Effector memory CD4-positive, alpha-beta T cell (primary cell): ENCODE measurements at regions not wholly inside any gene's neighbourhood (a gene's known extent, or its start where the extent isn't known, plus 50 kb on each side); places are given as distances from the start of the nearest gene placed in this dataset.
A peak's percentile ranks its signal among the peaks of the same experiment; 100 is the strongest.

Experiments
- DNase-seq, 3 donors: peaks; one replicate each; pipeline ENCODE4 v3.0.0-alpha.2; 2020
- H3K27ac ChIP-seq: 2 replicates; pipeline ENCODE4 v1.7.0; 2013; ENCODE audit warnings: mild to moderate bottlenecking, low read length, moderate library complexity; ENCODE audit not compliant: insufficient read depth, poor library complexity, severe bottlenecking
- H3K27me3 ChIP-seq: replicated peaks from 2 replicates; pipeline ENCODE4 v1.7.0; 2013; ENCODE audit warnings: mild to moderate bottlenecking, low read length; ENCODE audit not compliant: insufficient read depth, control insufficient read depth, poor library complexity, severe bottlenecking
- H3K36me3 ChIP-seq: 2 replicates; pipeline ENCODE4 v1.7.0; 2013; ENCODE audit warnings: mild to moderate bottlenecking, low read length, moderate library complexity; ENCODE audit not compliant: control insufficient read depth, insufficient read depth
- H3K4me1 ChIP-seq: 2 replicates; pipeline ENCODE4 v1.7.0; 2013; ENCODE audit warnings: low read length, mild to moderate bottlenecking; ENCODE audit not compliant: control insufficient read depth, insufficient read depth, poor library complexity, severe bottlenecking
- H3K4me3 ChIP-seq: 2 replicates; pipeline ENCODE4 v1.7.0; 2013; ENCODE audit warnings: low read length, low read depth, mild to moderate bottlenecking; ENCODE audit not compliant: insufficient read depth, poor library complexity, severe bottlenecking
- H3K9me3 ChIP-seq: 2 replicates; pipeline ENCODE4 v1.7.0; 2013; ENCODE audit warnings: mild to moderate bottlenecking, low read length, moderate library complexity; ENCODE audit not compliant: control insufficient read depth

DNA sequence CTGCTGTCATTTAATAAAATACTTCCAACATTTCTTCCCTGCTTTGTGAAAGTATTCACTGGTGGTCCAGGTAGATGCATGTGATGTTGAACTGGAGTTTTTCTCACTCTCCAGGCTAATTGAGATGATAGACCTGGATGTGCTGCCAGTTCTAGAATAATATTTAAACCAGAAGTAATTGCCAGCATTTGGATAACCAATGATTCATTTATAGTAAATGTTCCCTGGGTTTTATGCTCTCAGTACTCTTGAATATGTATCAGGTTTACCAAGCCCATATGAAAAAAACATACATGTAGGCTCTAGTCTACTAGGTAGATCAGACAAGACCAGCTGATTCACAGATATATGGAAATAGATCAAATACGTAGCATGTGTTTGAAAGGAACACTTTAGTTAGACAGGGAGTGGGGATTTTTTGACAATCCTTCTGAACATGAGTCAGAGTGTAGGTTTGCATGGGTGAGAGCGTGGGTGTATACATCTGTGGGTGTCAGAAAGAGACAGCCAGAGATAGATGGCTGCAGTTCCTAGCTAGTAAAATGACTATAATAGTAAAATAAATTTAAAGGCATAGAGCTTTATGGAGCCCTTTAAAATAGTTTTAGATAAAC lies 115.1 kb downstream of the NAB1 start:
- H3K27me3 ChIP-seq: no peaks in the 10 kb centered on the region
- no peaks in the 10 kb centered on the region for H3K36me3 ChIP-seq
- H3K9me3 ChIP-seq: no peaks in the 10 kb centered on the region
- no peaks in the 10 kb centered on the region for H3K4me1 ChIP-seq
- no peak overlapping the region for H3K27ac ChIP-seq
- no peak for DNase-seq
- no peak overlapping the region for H3K4me3 ChIP-seq

DNA sequence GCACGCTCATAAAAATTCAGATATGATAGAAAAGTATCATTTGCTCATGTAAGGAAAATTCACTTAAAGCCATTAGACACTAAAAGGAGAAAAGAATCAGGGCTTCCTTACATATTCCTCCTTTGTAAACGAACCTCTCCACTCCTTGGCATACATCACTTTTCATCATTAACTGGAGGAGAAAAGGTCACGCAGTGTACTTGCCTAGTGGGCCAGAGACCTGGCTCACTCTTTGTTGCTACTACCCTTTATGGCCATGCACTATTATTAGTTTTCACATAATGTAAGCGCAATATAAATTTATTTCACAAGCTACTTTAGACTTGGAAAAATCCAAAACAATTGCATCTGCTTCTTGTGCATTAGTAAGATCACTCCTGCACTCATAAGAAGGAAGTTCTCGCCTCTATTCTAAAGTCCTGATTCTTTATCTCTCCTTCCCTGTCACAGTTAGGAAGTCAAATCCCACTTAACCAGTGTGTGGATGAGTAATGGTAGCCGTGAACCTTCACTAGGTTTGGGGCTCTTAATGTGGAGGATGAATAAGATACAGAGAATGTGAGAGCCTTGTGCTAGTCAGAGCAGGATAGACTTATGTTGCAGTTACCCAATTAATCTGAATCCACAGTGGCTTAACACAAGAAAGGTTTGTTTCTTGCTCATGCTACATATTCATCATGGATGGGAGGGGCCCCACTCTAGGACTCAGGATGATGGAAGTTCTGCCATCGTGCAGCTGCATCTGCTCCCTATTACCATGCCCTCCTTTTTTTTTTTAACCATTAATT lies 115.0 kb upstream of the GLS start:
- no peaks in the 10 kb centered on the region for H3K4me1 ChIP-seq
- H3K4me3 ChIP-seq: no peak overlapping the region
- H3K9me3 ChIP-seq: no peaks in the 10 kb centered on the region
- DNase-seq: no peak
- H3K27ac ChIP-seq: no peak overlapping the region
- H3K27me3 ChIP-seq: no peaks in the 10 kb centered on the region
- H3K36me3 ChIP-seq: no peaks in the 10 kb centered on the region

DNA sequence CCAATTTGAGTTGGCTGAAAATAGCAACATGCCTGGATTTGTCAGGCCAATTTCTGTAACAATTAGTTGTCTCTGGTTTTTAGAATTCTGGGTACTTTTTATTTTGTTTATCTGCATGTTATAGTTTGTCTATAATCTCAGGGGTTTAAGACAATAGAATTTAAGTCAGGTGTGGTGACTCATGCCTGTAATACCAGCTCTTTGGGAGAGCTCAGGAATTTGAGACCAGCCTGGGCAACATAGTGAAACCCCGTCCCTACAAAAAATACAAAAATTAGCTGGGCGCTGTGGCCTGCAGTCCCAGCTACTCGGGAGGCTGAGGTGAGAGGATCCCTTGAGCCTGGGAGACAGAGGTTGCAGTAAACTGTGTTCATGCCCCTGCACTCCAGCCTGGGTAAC lies 114.4 kb upstream of the GLS start:
- no peaks in the 10 kb centered on the region for H3K36me3 ChIP-seq
- no peak for DNase-seq
- H3K27me3 ChIP-seq: no peaks in the 10 kb centered on the region
- no peak overlapping the region for H3K4me3 ChIP-seq
- no peaks in the 10 kb centered on the region for H3K9me3 ChIP-seq
- H3K27ac ChIP-seq: no peak overlapping the region
- H3K4me1 ChIP-seq: no peaks in the 10 kb centered on the region

DNA sequence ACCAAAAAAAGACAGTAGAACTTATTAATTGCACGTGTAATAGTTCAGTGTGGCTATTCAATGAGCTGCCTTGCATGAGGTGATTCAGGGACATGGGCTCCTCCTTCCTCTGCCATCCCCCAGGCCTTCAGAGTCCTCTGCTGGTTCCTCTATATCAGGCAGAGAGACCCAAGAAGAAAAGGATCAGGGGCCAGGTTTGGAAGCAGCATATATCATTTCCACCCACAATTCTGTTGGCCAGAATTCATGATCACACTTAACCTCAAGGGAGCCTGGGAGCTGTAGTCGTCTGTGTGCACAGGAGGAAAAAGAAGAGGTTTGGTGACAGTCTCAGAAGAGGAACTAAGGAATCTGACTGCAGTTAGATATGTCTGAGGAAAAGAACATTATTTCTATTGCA lies 114.0 kb upstream of the GLS start:
- no peaks in the 10 kb centered on the region for H3K4me1 ChIP-seq
- H3K27me3 ChIP-seq: no peaks in the 10 kb centered on the region
- no peaks in the 10 kb centered on the region for H3K9me3 ChIP-seq
- H3K36me3 ChIP-seq: no peaks in the 10 kb centered on the region
- DNase-seq: no peak
- no peak overlapping the region for H3K27ac ChIP-seq
- no peak overlapping the region for H3K4me3 ChIP-seq

DNA sequence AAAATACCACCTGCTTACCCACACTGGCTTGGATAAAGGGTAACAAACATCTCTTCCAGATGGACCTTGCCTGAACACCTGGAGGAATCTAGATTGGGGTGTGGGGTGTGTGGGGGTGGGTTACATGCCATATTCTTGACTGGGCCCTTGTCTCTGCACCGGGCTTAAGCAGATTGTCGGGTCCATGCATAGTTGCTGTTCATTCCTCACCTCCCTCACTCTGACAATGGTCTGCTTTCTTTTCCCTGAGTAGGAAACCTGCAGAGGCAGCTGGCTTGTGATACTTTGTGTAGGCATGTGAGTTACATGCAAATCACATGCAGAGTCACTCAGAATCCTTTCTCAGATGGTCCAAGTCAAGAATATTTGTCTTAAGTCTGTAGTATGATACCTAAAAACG lies 112.8 kb upstream of the GLS start:
- Histone ChIP-seq H3K4me3 (no peak overlapping the region), H3K4me1 (no peaks in the 10 kb centered on the region), H3K36me3 (no peaks in the 10 kb centered on the region), H3K27ac (no peak overlapping the region), H3K27me3 (no peaks in the 10 kb centered on the region), H3K9me3 (no peaks in the 10 kb centered on the region)
- DNase-seq: no peak

DNA sequence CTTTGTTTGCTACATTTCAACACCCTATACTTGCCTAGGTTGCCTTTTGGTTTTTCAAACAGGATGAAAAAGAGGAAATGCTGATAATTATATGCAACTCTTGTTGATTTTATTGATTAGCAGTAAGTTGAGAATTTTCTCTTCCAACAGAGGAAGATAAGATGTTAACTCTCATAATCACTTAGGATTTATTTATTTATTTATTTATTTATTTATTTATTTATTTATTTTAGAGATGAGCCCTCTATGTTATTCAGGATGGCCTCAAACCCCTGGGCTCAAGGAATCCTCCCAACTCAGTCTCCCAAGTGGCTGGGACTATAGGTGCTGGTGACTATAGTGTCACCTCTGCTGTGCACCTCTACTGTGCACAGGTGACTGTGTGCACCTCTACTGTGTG lies 111.4 kb upstream of the GLS start:
- H3K4me1 ChIP-seq: no peaks in the 10 kb centered on the region
- H3K27me3 ChIP-seq: no peaks in the 10 kb centered on the region
- H3K4me3 ChIP-seq: no peak overlapping the region
- no peak for DNase-seq
- H3K9me3 ChIP-seq: no peaks in the 10 kb centered on the region
- no peak overlapping the region for H3K27ac ChIP-seq
- no peaks in the 10 kb centered on the region for H3K36me3 ChIP-seq

DNA sequence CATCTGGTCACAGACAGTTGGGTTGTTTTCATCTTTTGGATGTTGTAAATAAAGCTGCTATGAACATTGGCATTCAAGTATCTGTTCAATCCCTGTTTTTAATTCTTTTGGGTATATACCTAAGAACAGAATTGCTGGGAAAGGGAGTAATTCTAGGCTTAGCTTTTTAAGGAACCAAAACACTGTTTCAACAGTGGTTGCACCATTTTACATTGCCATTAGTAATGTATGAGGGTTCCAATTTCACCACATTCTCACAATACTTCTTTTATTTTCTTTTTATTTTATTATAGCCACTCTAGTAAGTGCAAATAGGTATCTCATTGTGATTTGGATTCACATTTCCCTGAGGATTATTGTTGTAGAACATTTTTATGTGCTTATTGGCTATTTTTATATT lies 108.9 kb upstream of the GLS start:
- Histone ChIP-seq H3K4me1 (no peaks in the 10 kb centered on the region), H3K36me3 (no peaks in the 10 kb centered on the region), H3K27me3 (no peaks in the 10 kb centered on the region), H3K27ac (no peak overlapping the region), H3K9me3 (no peaks in the 10 kb centered on the region), H3K4me3 (no peak overlapping the region)
- DNase-seq: no peak

DNA sequence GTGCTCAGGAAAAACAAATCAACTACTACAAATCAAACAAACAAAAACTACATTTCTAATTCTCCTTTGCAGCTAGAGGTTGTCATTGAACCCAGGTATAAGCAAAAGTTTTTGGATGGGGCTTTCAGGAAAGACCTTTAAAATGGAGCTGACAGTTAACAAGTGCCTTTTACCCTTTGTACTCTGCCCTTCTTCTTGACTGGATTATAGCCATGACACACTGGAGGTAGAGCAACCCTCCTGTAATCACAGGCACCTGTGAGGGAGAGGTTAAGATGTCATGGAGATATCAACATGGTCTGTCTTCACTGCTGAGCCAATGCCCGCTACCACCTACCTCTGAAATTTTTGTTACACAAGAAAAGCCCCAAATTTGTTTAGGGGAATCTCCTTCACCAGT lies 100.0 kb upstream of the GLS start:
- Histone ChIP-seq H3K27ac (no peak overlapping the region), H3K9me3 (no peaks in the 10 kb centered on the region), H3K27me3 (no peaks in the 10 kb centered on the region), H3K36me3 (no peaks in the 10 kb centered on the region), H3K4me1 (no peaks in the 10 kb centered on the region), H3K4me3 (no peak overlapping the region)
- no peak for DNase-seq

DNA sequence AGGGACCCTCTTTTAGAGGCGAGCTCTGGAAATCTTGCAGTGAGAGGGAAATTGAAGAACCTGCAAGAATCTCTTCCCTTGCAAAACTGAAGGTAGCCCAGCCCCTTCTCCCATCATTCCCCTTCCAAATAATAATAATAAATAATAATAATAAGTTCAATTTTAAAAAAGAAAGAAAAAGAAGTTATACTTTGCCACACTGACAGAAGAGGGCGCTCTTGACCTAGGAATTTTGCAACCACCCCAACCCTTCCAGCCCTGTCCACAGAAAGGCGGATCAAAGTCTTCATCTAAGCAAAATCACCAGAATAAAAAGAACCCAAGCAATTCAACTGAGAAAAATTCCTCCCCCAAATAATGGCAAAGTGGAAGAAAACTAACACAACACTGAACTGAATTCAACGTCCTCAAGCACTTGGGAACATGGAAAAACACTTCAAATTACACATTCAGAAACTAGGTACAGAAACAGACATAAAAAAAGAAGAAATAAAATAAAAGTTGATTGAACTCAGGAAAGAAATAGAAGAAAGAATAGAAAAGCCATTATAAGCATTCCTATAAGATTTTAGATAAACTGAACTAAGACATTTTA lies 98.9 kb upstream of the GLS start:
- no peaks in the 10 kb centered on the region for H3K4me1 ChIP-seq
- H3K27ac ChIP-seq: no peak overlapping the region
- no peaks in the 10 kb centered on the region for H3K27me3 ChIP-seq
- peak in 2 of 3 donors; percentile 8 to 14 for DNase-seq
- H3K36me3 ChIP-seq: no peaks in the 10 kb centered on the region
- no peak overlapping the region for H3K4me3 ChIP-seq
- no peaks in the 10 kb centered on the region for H3K9me3 ChIP-seq

DNA sequence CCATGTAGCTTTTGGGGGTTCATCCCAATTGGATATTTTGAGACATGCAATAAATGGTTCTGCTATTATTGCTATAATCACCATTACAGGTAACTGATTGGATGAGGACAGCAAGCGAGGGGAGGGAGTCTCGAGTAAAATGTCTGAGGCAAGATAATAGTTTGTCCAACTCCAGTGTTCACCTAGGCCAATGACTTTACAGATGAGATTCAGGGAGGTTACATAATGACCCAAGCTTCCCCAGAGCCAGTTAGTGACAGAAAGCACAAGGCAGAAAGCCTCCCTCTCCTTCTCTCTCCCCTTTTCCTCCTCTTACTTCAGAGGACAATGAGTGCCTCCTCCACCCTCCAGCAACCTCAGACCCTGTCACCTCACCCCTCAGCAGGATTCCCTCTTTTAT lies 98.4 kb upstream of the GLS start:
- Histone ChIP-seq H3K27ac (no peak overlapping the region), H3K9me3 (no peaks in the 10 kb centered on the region), H3K4me3 (no peak overlapping the region), H3K27me3 (no peaks in the 10 kb centered on the region), H3K36me3 (no peaks in the 10 kb centered on the region), H3K4me1 (no peaks in the 10 kb centered on the region)
- DNase-seq: no peak
